HepG2 (cell line): ENCODE measurements at regions not wholly inside any gene's neighbourhood (a gene's known extent, or its start where the extent isn't known, plus 50 kb on each side); places are given as distances from the start of the nearest gene placed in this dataset.

Source experiments
- ATAC-seq: fragments of 200-7000 bp; cut with Tn5 transposase; 3 replicates; pipeline ENCODE4 v1.9.1; 2020; ENCODE audit warnings: mild to moderate bottlenecking, moderate library complexity
- BruUV-seq: library from RNA; stranded (reverse); fragments of 400-500 nt; replicated peaks from 2 replicates; lab custom pipeline; 2021; lab: Mats Ljungman, UMichigan
- CTCF ChIA-PET: fragments of 300-600 bp; formaldehyde crosslinking; extraction: SDS; loops from one replicate; lab custom pipeline; 2021; ENCODE audit warnings: low total read pairs, inconsistent platforms, low intra/inter-chr PET ratio; lab: Yijun Ruan, JAX
- POLR2A ChIA-PET: fragments of 350-600 bp; sonication (Branson Sonifier 250); formaldehyde crosslinking; loops from one replicate; lab custom pipeline; 2020; ENCODE audit warnings: antibody characterized with exemption, inconsistent platforms; lab: Yijun Ruan, JAX
- DNase-seq: peaks from one replicate; pipeline ENCODE4 v3.0.0-alpha.2; 2015; ENCODE audit warnings: low spot score
- FAIRE-seq: peaks from 3 replicates; lab custom pipeline; 2011; peaks lifted over from hg19 to GRCh38; lab: Jason Lieb, UNC
- H2AFZ ChIP-seq: one replicate; pipeline ENCODE4 v1.6.1; 2011; ENCODE audit warnings: low read length, inconsistent platforms
- H3K27ac ChIP-seq: fragments of 300-600 bp; 3 replicates; pipeline ENCODE4 v1.8.0; 2011; ENCODE audit warnings: mixed run types, mild to moderate bottlenecking, mixed read lengths, low read length, inconsistent platforms; ENCODE audit not compliant: insufficient read depth; ENCODE audit errors: extremely low read length
- H3K27me3 ChIP-seq, 2 experiments: fragments of 200-600 bp in 1 of 2; 2 replicates in 1 of 2; 3 replicates in 1 of 2; pipeline versions ENCODE4 v1.6.0 to v1.8.0; 2011; ENCODE audit warnings: low read length in 2 of 2, mild to moderate bottlenecking in 2 of 2, moderate library complexity in 2 of 2, inconsistent platforms in 1 of 2; ENCODE audit not compliant: insufficient read depth in 2 of 2, control insufficient read depth in 1 of 2
- H3K36me3 ChIP-seq, 2 experiments: fragments of 200-600 bp in 1 of 2; replicated peaks in 1 of 2; 2 replicates in 1 of 2; 3 replicates in 1 of 2; pipeline versions ENCODE4 v1.5.1 to v1.8.0; 2011; ENCODE audit warnings: low read length in 2 of 2, inconsistent platforms in 1 of 2; ENCODE audit not compliant: insufficient read depth in 2 of 2, control insufficient read depth in 1 of 2
- H3K4me1 ChIP-seq: 2 replicates; pipeline ENCODE4 v1.5.1; 2012; ENCODE audit warnings: low read length, inconsistent platforms; ENCODE audit not compliant: insufficient read depth
- H3K4me2 ChIP-seq: 2 replicates; pipeline ENCODE4 v1.6.0; 2011; ENCODE audit warnings: low read depth, low read length, inconsistent platforms
- H3K4me3 ChIP-seq, 3 experiments: fragments of 200-600 bp in 1 of 3; sonication (generic), shearing (Covaris generic) in 1 of 3; replicated peaks in 1 of 3; 2 replicates each; pipeline ENCODE4 v1.5.1; 2011 to 2016; ENCODE audit warnings: low read length in 3 of 3, inconsistent platforms in 2 of 3, low read depth in 2 of 3, mild to moderate bottlenecking in 2 of 3, control low read depth in 1 of 3, mixed read lengths in 1 of 3; ENCODE audit not compliant: insufficient read depth in 1 of 3
- H3K79me2 ChIP-seq: one replicate; pipeline ENCODE4 v1.6.1; 2011; ENCODE audit warnings: low read length, inconsistent platforms; ENCODE audit not compliant: insufficient read depth
- H3K9ac ChIP-seq: 2 replicates; pipeline ENCODE4 v1.6.0; 2011; ENCODE audit warnings: mild to moderate bottlenecking, low read depth, low read length, inconsistent platforms; ENCODE audit not compliant: insufficient read depth
- H3K9me3 ChIP-seq: 2 replicates; pipeline ENCODE4 v1.5.1; 2012; ENCODE audit warnings: mild to moderate bottlenecking, low read length
- H4K20me1 ChIP-seq: 2 replicates; pipeline ENCODE4 v1.6.0; 2011; ENCODE audit warnings: inconsistent platforms, mild to moderate bottlenecking, low read length, moderate library complexity; ENCODE audit not compliant: insufficient read depth
- CEBPB ChIP-seq: IDR thresholded peaks from 2 replicates; pipeline ENCODE4 v1.6.1; 2011; ENCODE audit warnings: low read depth, low read length, improper control_type of control experiment, borderline replicate concordance
- CHCHD3 ChIP-seq: sonication (generic); formaldehyde crosslinking; IDR thresholded peaks from 2 replicates; pipeline ENCODE4 v1.8.0; 2022; ENCODE audit warnings: mild to moderate bottlenecking, missing genetic modification reagents, moderate library complexity
- ISX ChIP-seq: sonication (generic); formaldehyde crosslinking; conservative IDR thresholded peaks from 2 replicates; pipeline ENCODE4 v1.5.0; 2020; ENCODE audit warnings: missing genetic modification reagents
- SALL1 ChIP-seq: sonication (generic); formaldehyde crosslinking; IDR thresholded peaks from 2 replicates; pipeline ENCODE4 v1.8.0; 2022; ENCODE audit warnings: mild to moderate bottlenecking, missing genetic modification reagents
- SIN3A ChIP-seq: IDR thresholded peaks from 2 replicates; pipeline ENCODE4 v1.6.1; 2011; ENCODE audit warnings: low read depth, mild to moderate bottlenecking, control low read depth, low read length, borderline replicate concordance
- SP5 ChIP-seq: IDR thresholded peaks from 2 replicates; pipeline ENCODE4 v1.6.1; 2016; ENCODE audit warnings: low read depth, borderline replicate concordance
- ZFP1 ChIP-seq: IDR thresholded peaks from 2 replicates; pipeline ENCODE4 v1.6.1; 2016
- ZNF570 ChIP-seq: sonication (generic); formaldehyde crosslinking; IDR thresholded peaks from 2 replicates; pipeline ENCODE4 v1.4.0; 2020; ENCODE audit warnings: mild to moderate bottlenecking, missing genetic modification reagents, borderline replicate concordance
- ZNF713 ChIP-seq: sonication (generic); formaldehyde crosslinking; IDR thresholded peaks from 2 replicates; pipeline ENCODE4 v1.4.0; 2020; ENCODE audit warnings: mild to moderate bottlenecking, missing genetic modification reagents
- ZNF737 ChIP-seq: sonication (generic); formaldehyde crosslinking; IDR thresholded peaks from 2 replicates; pipeline ENCODE4 v1.5.0; 2020; ENCODE audit warnings: missing genetic modification reagents, mild to moderate bottlenecking, borderline replicate concordance
- ZNF747 ChIP-seq: sonication (generic); formaldehyde crosslinking; IDR thresholded peaks from 2 replicates; pipeline ENCODE4 v1.8.1; 2023; ENCODE audit warnings: missing genetic modification reagents, mild to moderate bottlenecking, borderline replicate concordance
- WGBS: methylation state at CpG from one replicate; pipeline ENCODE4 v1.1.6; 2017; ENCODE audit warnings: low lambda C conversion rate; 5-methylcytosine and 5-hydroxymethylcytosine counted together
- in situ Hi-C: cut with HindIII; loops from 2 replicates; pipeline ENCODE4 v1.10.0; 2017; ENCODE audit warnings: low pct_unique_long_range_greater_than_20kb; ENCODE audit not compliant: extremely low pct_ligation_motif_present
- intact Hi-C: fragments of 100-400 bp; cut with micrococcal nuclease; formaldehyde crosslinking; loops from one replicate; pipeline ENCODE4 v1.10.0; 2022; ENCODE audit not compliant: unreplicated experiment
- TF ChIP-seq, protein P1 (sequence below): sonication (generic); formaldehyde crosslinking; IDR thresholded peaks from 2 replicates; pipeline ENCODE4 v1.4.0; 2020; ENCODE audit warnings: mild to moderate bottlenecking, missing genetic modification reagents
- TF ChIP-seq, protein P2 (sequence below): sonication (generic); formaldehyde crosslinking; IDR thresholded peaks from 2 replicates; pipeline ENCODE4 v1.4.0; 2020; ENCODE audit warnings: mild to moderate bottlenecking, missing genetic modification reagents
- TF ChIP-seq, protein P3 (sequence below): sonication (generic); formaldehyde crosslinking; IDR thresholded peaks from 2 replicates; pipeline ENCODE4 v1.4.0; 2020; ENCODE audit warnings: mild to moderate bottlenecking, missing genetic modification reagents
- TF ChIP-seq, protein P4 (sequence below): IDR thresholded peaks from 2 replicates; pipeline ENCODE4 v1.6.1; 2016

DNA sequence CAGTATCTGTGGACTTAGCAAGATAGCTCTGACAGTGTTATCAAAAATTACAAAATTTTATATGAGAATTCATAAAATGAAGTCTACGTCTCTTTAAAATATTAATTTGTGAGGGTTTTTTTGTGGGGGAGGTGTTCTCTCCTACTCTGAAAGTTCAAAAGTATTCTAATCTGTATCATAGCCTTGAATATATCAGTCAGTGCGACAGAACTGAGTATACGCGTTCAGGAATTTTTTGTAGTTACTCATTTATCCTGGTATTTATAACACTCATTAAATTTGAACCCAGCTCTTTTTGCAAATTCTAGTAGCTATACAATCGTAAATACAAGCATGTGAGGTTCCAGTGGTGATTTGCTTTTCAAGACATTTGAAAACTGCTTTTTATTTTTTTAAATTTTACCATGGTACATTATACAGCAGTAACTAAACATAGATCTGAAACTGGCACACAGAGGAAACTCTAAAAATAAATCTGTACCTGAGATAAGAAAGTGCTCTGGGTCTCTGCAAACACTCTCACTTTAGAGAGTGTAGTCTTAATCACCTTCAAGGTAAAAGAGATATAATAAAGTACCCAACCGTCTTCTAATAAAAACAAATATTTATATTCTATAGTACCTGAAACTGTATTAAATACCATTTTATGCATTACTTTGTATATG, 178.4 kb upstream of the ADAMTS5 start:
- Histone ChIP-seq H3K4me2 (no peak overlapping the region), H3K9me3 (peaks cover 75% of the 10 kb centered on the region), H3K4me3 (no peak overlapping the region), H3K79me2 (no peaks in the 10 kb centered on the region), H3K36me3 (no peaks in the 10 kb centered on the region), H3K27me3 (no peaks in the 10 kb centered on the region), H3K4me1 (no peaks in the 10 kb centered on the region), H2AFZ (no peak overlapping the region), H4K20me1 (no peaks in the 10 kb centered on the region), H3K27ac (no peak overlapping the region), H3K9ac (no peak overlapping the region)
- no peak for ATAC-seq
- no peak for TF ChIP-seq CHCHD3 (CRISPR knock-in tag)
- no peak for TF ChIP-seq ZNF747 (CRISPR knock-in tag)
- no peak for TF ChIP-seq ZNF570
- intact Hi-C loops (no loop called here), in situ Hi-C loops (no loop called here)
- ChIA-PET CTCF (no interaction called here), POLR2A (no interaction called here)
- DNase-seq = no peak
- FAIRE-seq = no peak
- WGBS = 55% methylated on average over 6 of the region's 6 CpGs
- no TSS peak for BruUV-seq

DNA sequence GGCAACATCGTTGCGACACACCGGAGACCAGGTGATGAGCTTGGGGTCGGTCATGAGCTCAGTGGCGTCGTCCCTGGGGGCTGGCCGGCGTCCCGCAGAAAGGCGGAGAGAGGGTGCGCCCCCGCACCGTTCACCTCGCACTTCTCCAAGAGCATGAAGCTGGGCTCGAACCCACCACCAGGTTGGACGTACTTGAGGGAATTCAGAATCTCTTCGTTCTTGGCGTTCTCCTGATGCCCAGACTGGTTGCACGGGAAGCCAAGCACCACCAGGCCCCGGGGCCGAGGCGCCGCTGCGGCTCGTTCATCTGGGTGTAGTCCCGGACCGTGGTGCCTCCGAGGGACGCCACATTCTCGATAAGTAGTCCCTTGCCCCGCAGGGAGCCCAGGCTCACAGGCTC, 176.6 kb upstream of the ADAMTS5 start:
- BruUV-seq = no TSS peak

More for the DNA sequence above, 176.6 kb upstream of the ADAMTS5 start:
- H3K27me3 ChIP-seq = no peaks in the 10 kb centered on the region
- POLR2A ChIA-PET = no interaction called here
- no peak for TF ChIP-seq ZNF737 (CRISPR knock-in tag)
- TF ChIP-seq, protein P1, sequence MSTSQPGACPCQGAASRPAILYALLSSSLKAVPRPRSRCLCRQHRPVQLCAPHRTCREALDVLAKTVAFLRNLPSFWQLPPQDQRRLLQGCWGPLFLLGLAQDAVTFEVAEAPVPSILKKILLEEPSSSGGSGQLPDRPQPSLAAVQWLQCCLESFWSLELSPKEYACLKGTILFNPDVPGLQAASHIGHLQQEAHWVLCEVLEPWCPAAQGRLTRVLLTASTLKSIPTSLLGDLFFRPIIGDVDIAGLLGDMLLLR (CRISPR knock-in tag) = no peak
- no peak for TF ChIP-seq ISX (CRISPR knock-in tag)
- no peak for TF ChIP-seq SIN3A
- no peak for TF ChIP-seq CEBPB
- TF ChIP-seq SP5 (CRISPR knock-in tag) = no peak
- TF ChIP-seq SALL1 (CRISPR knock-in tag) = no peak
- TF ChIP-seq, protein P2, sequence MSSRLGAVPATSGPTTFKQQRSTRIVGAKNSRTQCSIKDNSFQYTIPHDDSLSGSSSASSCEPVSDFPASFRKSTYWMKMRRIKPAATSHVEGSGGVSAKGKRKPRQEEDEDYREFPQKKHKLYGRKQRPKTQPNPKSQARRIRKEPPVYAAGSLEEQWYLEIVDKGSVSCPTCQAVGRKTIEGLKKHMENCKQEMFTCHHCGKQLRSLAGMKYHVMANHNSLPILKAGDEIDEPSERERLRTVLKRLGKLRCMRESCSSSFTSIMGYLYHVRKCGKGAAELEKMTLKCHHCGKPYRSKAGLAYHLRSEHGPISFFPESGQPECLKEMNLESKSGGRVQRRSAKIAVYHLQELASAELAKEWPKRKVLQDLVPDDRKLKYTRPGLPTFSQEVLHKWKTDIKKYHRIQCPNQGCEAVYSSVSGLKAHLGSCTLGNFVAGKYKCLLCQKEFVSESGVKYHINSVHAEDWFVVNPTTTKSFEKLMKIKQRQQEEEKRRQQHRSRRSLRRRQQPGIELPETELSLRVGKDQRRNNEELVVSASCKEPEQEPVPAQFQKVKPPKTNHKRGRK (CRISPR knock-in tag) = no peak
- TF ChIP-seq, protein P3, sequence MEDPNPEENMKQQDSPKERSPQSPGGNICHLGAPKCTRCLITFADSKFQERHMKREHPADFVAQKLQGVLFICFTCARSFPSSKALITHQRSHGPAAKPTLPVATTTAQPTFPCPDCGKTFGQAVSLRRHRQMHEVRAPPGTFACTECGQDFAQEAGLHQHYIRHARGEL (CRISPR knock-in tag) = no peak
- no peak for TF ChIP-seq ZNF713 (CRISPR knock-in tag)
- TF ChIP-seq, protein P4, sequence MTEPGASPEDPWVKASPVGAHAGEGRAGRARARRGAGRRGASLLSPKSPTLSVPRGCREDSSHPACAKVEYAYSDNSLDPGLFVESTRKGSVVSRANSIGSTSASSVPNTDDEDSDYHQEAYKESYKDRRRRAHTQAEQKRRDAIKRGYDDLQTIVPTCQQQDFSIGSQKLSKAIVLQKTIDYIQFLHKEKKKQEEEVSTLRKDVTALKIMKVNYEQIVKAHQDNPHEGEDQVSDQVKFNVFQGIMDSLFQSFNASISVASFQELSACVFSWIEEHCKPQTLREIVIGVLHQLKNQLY (CRISPR knock-in tag) = no peak
- TF ChIP-seq ZFP1 (CRISPR knock-in tag) = no peak
- TF ChIP-seq, all 625 proteins: peak for 0
- intact Hi-C loops = no loop called here
- Histone ChIP-seq H3K9ac (no peak overlapping the region), H3K79me2 (no peaks in the 10 kb centered on the region), H3K9me3 (peaks cover 72% of the 10 kb centered on the region), H3K36me3 (no peaks in the 10 kb centered on the region), H3K4me3 (no peak overlapping the region), H3K4me1 (no peaks in the 10 kb centered on the region), H4K20me1 (no peaks in the 10 kb centered on the region), H3K27ac (no peak overlapping the region), H3K4me2 (no peak overlapping the region), H2AFZ (no peak overlapping the region)
- 50% methylated on average over 11 of the region's 31 CpGs for WGBS
- ATAC-seq = no peak
- CTCF ChIA-PET = no interaction called here
- in situ Hi-C loops = no loop called here
- no peak for DNase-seq
- no peak for FAIRE-seq
